GM10248 (cell line): ENCODE measurements at regions not wholly inside any gene's neighbourhood (a gene's known extent, or its start where the extent isn't known, plus 50 kb on each side); places are given as distances from the start of the nearest gene placed in this dataset.

ENCODE experiments used
- CTCF ChIA-PET: fragments of 300-600 bp; sonication (Branson Sonifier 250); formaldehyde crosslinking; extraction: SDS; loops from one replicate; lab custom pipeline; 2021; ENCODE audit warnings: antibody characterized with exemption; lab: Yijun Ruan, JAX
- POLR2A ChIA-PET: fragments of 350-650 bp; sonication (Branson Sonifier 250); formaldehyde crosslinking; extraction: SDS; loops from one replicate; lab custom pipeline; 2020; ENCODE audit warnings: antibody characterized with exemption; lab: Yijun Ruan, JAX
- DNase-seq: peaks from one replicate; pipeline ENCODE4 v3.0.0; 2012; ENCODE audit errors: extremely low spot score
- TF ChIP-seq, protein P1 (sequence below): IDR thresholded peaks from 2 replicates; pipeline ENCODE4 v1.5.1; 2012; ENCODE audit warnings: mild to moderate bottlenecking, low read depth; ENCODE audit errors: extremely low read depth, missing control alignments, control extremely low read depth

DNA sequence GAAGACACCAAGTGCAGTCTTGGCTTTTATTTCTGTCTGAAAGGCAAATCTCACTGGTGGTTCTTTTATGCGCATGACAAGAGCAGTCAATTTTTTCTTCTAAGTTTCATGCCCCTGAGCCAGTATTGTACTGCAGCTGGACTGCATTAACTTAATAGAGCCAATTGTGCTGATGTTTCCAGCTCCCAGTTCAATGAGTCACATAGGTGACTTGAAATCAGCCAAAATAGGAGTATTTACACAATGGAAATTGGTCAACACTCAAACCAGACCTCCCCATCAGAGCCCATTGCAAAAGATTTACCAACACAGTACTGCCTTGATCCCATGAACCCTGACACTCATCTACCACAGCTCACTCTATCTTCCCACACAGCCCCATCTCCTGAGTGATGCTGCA is 100.3 kb upstream of the GUCY1A1 start:
- no peak for DNase-seq
- TF ChIP-seq, protein P1, sequence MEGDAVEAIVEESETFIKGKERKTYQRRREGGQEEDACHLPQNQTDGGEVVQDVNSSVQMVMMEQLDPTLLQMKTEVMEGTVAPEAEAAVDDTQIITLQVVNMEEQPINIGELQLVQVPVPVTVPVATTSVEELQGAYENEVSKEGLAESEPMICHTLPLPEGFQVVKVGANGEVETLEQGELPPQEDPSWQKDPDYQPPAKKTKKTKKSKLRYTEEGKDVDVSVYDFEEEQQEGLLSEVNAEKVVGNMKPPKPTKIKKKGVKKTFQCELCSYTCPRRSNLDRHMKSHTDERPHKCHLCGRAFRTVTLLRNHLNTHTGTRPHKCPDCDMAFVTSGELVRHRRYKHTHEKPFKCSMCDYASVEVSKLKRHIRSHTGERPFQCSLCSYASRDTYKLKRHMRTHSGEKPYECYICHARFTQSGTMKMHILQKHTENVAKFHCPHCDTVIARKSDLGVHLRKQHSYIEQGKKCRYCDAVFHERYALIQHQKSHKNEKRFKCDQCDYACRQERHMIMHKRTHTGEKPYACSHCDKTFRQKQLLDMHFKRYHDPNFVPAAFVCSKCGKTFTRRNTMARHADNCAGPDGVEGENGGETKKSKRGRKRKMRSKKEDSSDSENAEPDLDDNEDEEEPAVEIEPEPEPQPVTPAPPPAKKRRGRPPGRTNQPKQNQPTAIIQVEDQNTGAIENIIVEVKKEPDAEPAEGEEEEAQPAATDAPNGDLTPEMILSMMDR = no peak
- ChIA-PET CTCF (no interaction called here), POLR2A (no interaction called here)

DNA sequence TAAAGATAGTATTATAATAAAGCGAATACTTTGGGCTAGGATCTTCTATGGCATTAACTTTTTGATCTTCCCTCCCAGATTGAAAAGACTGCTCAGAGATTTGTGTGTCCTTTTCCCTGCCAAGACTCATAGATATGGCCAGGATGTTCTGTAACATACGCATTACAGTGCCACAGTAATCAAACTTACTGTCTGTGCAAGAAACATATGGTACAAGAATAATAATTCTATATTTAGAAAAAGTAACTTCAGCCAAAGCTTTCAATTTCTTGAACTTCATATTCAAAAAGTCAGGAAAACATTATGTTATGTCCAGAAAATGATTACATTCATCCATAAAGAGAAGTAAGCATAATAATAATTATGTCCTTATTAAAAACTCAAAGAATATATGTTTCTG is 100.9 kb upstream of the GUCY1A1 start:
- ChIA-PET CTCF (no interaction called here), POLR2A (no interaction called here)
- no peak for DNase-seq
- TF ChIP-seq, protein P1 = no peak

DNA sequence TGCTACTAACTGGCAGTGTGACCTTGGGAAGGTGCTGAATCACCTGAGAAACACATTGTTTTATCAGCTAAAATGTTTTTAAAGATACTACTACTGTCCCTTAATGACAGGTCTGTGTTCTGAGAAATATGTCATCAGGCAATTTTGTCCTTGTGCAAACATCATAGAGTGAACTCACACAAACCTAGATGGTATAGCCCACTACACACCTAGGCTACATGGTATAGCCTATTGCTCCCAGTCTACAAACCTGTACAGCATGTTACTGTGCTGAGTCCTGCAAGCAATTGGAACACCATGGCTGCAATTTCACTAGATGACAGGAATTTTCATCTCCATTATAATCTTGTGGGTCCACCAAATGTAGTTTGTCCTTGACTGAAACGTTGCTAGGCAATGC is 101.3 kb upstream of the GUCY1A1 start:
- ChIA-PET CTCF (no interaction called here), POLR2A (no interaction called here)
- TF ChIP-seq, protein P1 = no peak
- no peak for DNase-seq

DNA sequence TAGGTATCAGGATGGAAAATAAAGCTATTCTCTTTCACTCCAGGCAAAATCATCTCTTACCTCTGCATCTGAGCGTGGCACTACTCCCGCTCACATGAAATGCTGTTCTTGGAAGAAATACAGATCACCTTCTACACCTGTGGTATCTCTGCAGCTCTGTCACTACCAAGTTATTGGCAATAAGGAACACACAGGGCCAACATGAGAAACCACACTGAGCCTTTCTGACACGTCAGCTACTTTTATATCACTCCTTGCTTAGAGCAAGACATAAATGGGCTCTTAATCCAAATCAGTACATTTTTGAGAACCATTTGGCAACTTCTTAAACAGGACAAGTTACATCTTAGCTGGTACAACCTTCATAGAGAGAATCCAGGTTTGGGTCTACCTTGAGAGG is 101.8 kb upstream of the GUCY1A1 start:
- no peak for DNase-seq
- ChIA-PET POLR2A (no interaction called here), CTCF (no interaction called here)
- TF ChIP-seq, protein P1 = no peak

DNA sequence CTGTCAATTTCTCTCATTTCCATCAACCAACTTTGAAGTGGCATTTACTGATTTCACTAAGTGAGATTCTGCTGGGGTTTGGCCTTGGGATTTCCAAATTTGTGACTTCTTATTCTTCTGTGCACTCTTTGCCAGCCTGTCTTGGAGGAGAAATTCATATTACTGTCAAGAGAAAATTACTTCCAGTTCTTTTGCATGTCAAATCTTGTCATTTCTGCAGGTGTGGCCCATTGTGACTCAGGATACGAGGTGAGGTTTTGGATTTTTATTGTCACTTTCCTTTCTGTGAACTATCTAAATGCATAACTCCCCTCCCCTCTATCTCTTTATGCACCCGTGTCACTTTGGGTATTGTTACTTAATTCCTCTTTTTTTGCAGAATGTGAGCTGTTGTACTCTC is 102.6 kb upstream of the GUCY1A1 start:
- CTCF ChIA-PET = no interaction called here
- POLR2A ChIA-PET = no interaction called here

DNA sequence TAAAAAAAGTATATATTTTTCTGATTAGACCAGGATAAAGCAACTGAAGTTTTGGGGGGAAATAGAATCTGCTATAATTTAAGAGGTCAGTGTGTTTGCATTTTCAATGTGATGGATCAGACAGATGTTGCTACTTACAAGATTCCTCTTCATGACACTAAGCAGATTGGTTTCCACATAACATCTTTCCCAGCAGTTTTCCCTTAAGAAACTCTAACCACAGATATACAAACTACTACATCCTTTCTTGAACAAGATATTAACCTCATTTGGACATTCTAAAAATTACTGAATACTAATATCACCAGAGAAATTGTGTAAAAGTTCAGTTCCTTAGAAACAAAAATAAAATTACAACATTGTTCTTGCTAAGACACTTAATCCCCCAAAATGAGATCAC is 106.7 kb upstream of the GUCY1A1 start:
- ChIA-PET POLR2A (no interaction called here), CTCF (no interaction called here)
- DNase-seq = no peak
- TF ChIP-seq, protein P1 = no peak

More for the DNA sequence above, 102.6 kb upstream of the GUCY1A1 start:
- no peak for DNase-seq
- TF ChIP-seq, protein P1 = no peak

DNA sequence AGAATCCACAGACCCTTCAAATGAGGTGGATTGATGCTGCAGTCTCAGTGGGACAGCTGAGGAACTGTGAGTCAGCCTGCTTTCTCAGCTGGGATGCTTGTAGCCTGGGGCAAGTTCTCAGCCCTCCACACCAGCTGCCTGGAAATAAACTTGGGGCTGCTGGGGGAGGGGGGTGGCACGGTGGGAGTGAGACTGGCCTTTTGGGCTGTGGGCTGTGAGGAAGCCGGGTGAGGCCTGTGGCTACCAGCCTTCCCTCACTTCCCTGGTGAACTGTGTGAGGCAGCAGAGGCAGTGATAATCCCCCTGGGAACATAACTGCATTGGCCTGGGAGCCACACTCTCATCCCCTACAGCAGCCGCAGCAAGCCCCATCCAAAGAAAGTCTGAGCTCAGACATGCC is 114.5 kb upstream of the GUCY1A1 start:
- TF ChIP-seq, protein P1 = no peak
- ChIA-PET POLR2A (no interaction called here), CTCF (interaction anchor here (1.2 kb wide), 1 partner anchor 23 kb away, joined by 3 read pairs; no protein-coding TSS in a partner anchor)
- no peak for DNase-seq
